Body of pancreas (tissue), 4 donors: ENCODE measurements at regions not wholly inside any gene's neighbourhood (a gene's known extent, or its start where the extent isn't known, plus 50 kb on each side); places are given as distances from the start of the nearest gene placed in this dataset.

Experiments used
- ATAC-seq: fragments of 150-250 bp; one replicate; pipeline ENCODE4 v1.9.1; 2016
- DNase-seq, 4 donors: peaks; one replicate each; pipeline ENCODE4 v3.0.0-alpha.2; 2019
- H3K27ac ChIP-seq, 4 donors: fragments of 200-600 bp; sonication (generic); 1 replicate in 3 of 4; 2 replicates in 1 of 4; pipeline versions ENCODE4 v1.5.1 to v1.6.1; 2016 to 2019; ENCODE audit warnings: mild to moderate bottlenecking in 1 of 4, mixed read lengths in 1 of 4, moderate library complexity in 1 of 4
- H3K27me3 ChIP-seq, 2 donors: fragments of 200-600 bp; sonication (generic); one replicate each; pipeline ENCODE4 v1.6.0; 2016; ENCODE audit warnings: mild to moderate bottlenecking in 1 of 2
- H3K36me3 ChIP-seq, 2 donors: fragments of 200-600 bp; sonication (generic); replicated peaks in 1 of 2; 2 replicates each; pipeline ENCODE4 v1.5.1; 2016; ENCODE audit warnings: low read depth in 2 of 2; ENCODE audit not compliant: insufficient read depth in 1 of 2
- H3K4me1 ChIP-seq: fragments of 200-600 bp; sonication (generic); one replicate; pipeline ENCODE4 v1.6.0; 2016
- H3K4me3 ChIP-seq, 2 donors: fragments of 200-600 bp; sonication (generic); 1 replicate in 1 of 2; 2 replicates in 1 of 2; pipeline ENCODE4 v1.5.1; 2016 to 2019
- H3K9me3 ChIP-seq, 3 donors: fragments of 200-600 bp; sonication (generic); 1 replicate in 2 of 3; 2 replicates in 1 of 3; pipeline ENCODE4 v1.5.1; 2016
- CTCF ChIP-seq, 7 experiments: fragments of 450-650 bp in 4 of 7; fragments of 200-600 bp in 3 of 7; sonication (generic) in 3 of 7; IDR thresholded peaks; one replicate each; pipeline ENCODE4 v1.5.1; 2016 to 2019; ENCODE audit warnings: antibody characterized with exemption in 7 of 7
- POLR2A ChIP-seq, 3 donors: fragments of 450-650 bp; IDR thresholded peaks; one replicate each; pipeline ENCODE4 v1.6.1; 2016; ENCODE audit warnings: antibody characterized with exemption in 3 of 3, mild to moderate bottlenecking in 2 of 3
- whole genome bisulfite sequencing, 2 donors: methylation state at CpG; one replicate each; pipeline ENCODE4 v1.1.5; 2017; 5-methylcytosine and 5-hydroxymethylcytosine counted together
- intact Hi-C: fragments of 100-400 bp; cut with DNase I; formaldehyde crosslinking; loops from one replicate; pipeline ENCODE4 v1.15.1; 2023

- DNase-seq (peak; percentile 99 to 100 (median 100)), ATAC-seq (peak; percentile 98)
- H3K27me3 ChIP-seq, result no peaks in the 10 kb centered on the region
- H3K27ac ChIP-seq, result peak overlapping the region; percentile 79 to 86 (median 82)
- H3K4me1 ChIP-seq, result peaks cover 23% of the 10 kb centered on the region
- no peaks in the 10 kb centered on the region for H3K36me3 ChIP-seq
- TF ChIP-seq POLR2A (IDR thresholded peaks at IDR 0.05) (peak in 2 of 3 donors; percentile 16 to 58), CTCF (IDR thresholded peaks at IDR 0.05) (no peak)
- no peaks in the 10 kb centered on the region for H3K9me3 ChIP-seq
- no peak overlapping the region for H3K4me3 ChIP-seq
- intact Hi-C loops, result no loop called here
- 35 to 42% methylated on average over 11 to 13 of the region's 13 CpGs for WGBS, 2 donors
Observed at GRCh38 chr6:157763129-157763903, 59.7 kb upstream of the SNX9 start.

- WGBS, 2 donors, result 41 to 58% methylated on average over 3 of the region's 3 CpGs
Observed at GRCh38 chr6:157763904-157764177, 59.2 kb upstream of the SNX9 start.

DNA sequence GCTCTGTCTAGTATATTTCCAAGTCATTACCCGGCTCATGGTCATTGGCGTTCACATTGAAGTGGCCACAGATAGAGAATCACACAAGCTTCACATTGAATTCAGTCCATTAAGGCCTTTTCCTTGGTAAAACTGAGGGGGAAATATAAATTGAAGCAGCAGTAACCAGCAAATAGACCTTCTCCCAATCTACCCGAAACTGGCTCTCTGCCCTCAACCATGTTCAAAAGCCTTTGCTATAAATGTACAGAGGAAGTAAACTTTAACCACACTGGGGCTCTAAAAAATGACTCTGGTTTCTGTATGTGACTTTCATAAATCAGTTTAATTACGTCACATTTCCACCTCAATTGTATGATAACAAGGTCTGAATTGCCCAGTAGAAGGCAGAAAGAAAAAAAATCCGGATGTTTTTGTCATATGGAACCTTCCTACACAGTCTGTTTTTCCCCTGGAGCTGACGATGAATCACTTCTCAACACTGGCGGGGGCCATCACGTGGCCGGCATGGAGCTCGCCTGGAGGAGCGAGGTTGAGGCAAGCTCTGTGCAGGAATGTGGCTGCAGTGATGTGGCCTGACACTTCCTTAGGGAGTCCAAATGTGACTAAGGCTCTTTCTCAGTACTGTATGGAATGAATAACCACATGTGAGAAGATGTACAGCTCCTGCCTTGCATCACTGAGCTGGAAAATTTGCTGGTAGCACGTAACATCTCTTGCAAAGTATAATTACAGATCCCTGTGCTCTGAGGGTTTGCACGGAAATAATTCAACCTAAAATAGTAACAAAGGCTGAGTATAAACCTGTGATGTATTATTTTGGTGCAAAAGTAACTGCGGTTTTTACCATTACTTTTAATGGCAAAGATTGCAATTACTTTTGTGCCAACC lies 58.6 kb upstream of the SNX9 start:
- H3K27me3 ChIP-seq, result no peaks in the 10 kb centered on the region
- no peaks in the 10 kb centered on the region for H3K36me3 ChIP-seq
- H3K4me1 ChIP-seq, result peaks cover 23% of the 10 kb centered on the region
- intact Hi-C loops, result no loop called here
- H3K4me3 ChIP-seq, result no peak overlapping the region
- ATAC-seq (peak; percentile 38), DNase-seq (peak; percentile 54 to 79 (median 66))
- no peaks in the 10 kb centered on the region for H3K9me3 ChIP-seq
- peak overlapping the region; percentile 79 to 86 (median 82) for H3K27ac ChIP-seq
- TF ChIP-seq POLR2A (IDR thresholded peaks at IDR 0.05), result no peak
- no peak for TF ChIP-seq CTCF (IDR thresholded peaks at IDR 0.05)
- 57 to 66% methylated on average over 14 of the region's 14 CpGs for WGBS, 2 donors

More at GRCh38 chr6:157763904-157764177, 59.2 kb upstream of the SNX9 start:
- H3K9me3 ChIP-seq, result no peaks in the 10 kb centered on the region
- DNase-seq (no peak), ATAC-seq (no peak)
- intact Hi-C loops, result no loop called here
- H3K27me3 ChIP-seq, result no peaks in the 10 kb centered on the region
- H3K4me3 ChIP-seq, result no peak overlapping the region
- peak overlapping the region; percentile 79 to 86 (median 82) for H3K27ac ChIP-seq
- TF ChIP-seq CTCF (IDR thresholded peaks at IDR 0.05), result no peak
- TF ChIP-seq POLR2A (IDR thresholded peaks at IDR 0.05), result no peak
- H3K4me1 ChIP-seq, result peaks cover 23% of the 10 kb centered on the region
- no peaks in the 10 kb centered on the region for H3K36me3 ChIP-seq

GRCh38 chr6:157766901-157767774 lies 55.9 kb upstream of the SNX9 start:
- Histone ChIP-seq H3K36me3 (no peaks in the 10 kb centered on the region), H3K4me1 (peaks cover 23% of the 10 kb centered on the region), H3K27ac (peak overlapping the region in 1 of 4 donors; percentile 44), H3K27me3 (no peaks in the 10 kb centered on the region), H3K9me3 (no peaks in the 10 kb centered on the region), H3K4me3 (no peak overlapping the region)
- no peak for TF ChIP-seq POLR2A (IDR thresholded peaks at IDR 0.05)
- no peak for TF ChIP-seq CTCF (IDR thresholded peaks at IDR 0.05)
- ATAC-seq (no peak), DNase-seq (no peak)
- 92 to 94% methylated on average over 11 of the region's 11 CpGs for WGBS, 2 donors
- intact Hi-C loops, result no loop called here
